ENCODE measurements at regions not wholly inside any gene's neighbourhood (a gene's known extent, or its start where the extent isn't known, plus 50 kb on each side); places are given as distances from the start of the nearest gene placed in this dataset.
A peak's percentile ranks its signal among the peaks of the same experiment; 100 is the strongest.

DNA sequence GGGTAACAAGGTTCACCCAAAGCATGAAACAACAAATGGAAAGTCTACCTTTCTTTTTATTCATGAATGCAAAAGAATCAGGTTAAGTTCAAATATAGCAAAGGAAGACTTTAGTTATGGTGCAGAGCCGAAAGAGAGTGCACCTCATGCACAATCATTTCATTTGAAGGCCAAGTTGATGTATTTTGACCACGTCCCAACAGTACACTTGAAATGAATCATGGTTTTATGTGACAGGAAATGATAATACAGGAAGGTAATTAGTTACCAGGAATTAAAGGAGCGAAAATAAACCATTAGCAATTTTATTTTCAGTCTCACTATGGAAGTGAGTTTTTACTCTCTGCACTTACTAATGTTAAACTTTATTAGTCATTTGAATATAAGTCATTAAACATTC lies 281.2 kb upstream of the DIAPH2 start:
- no peak for TF ChIP-seq JUND (IDR thresholded peaks at IDR 0.05; ENCODE audit: low read depth)
- in situ Hi-C loops (cut with HindIII; ENCODE audit: low pct_unique_long_range_greater_than_20kb, low sequenced_read_pairs), result no loop called here
- DNase-seq (ENCODE audit: low read depth in 1 of 2, low spot score in 1 of 2), result no peak

DNA sequence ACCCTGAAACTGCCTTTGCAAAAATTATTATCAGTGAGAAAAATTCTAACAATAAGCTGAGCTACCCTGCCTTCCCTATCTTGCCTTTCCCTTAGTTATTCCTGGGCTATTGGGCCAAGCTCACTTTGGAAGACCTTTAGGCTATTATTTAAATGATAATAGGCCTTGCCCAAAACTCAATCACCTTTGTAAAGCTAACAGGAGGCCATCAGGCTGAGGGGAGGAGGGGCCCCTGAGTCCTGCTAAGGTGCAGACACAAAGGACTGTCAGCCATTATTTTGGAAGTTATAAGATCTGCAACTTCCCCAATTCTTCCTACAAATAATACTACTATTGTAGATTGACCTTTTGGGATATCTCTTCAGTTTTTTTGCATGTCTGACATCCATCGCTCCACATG lies 278.8 kb upstream of the DIAPH2 start:
- in situ Hi-C loops (cut with HindIII; ENCODE audit: low pct_unique_long_range_greater_than_20kb, low sequenced_read_pairs), result no loop called here
- no peak for TF ChIP-seq JUND (IDR thresholded peaks at IDR 0.05; ENCODE audit: low read depth)
- no peak for DNase-seq (ENCODE audit: low read depth in 1 of 2, low spot score in 1 of 2)

DNA sequence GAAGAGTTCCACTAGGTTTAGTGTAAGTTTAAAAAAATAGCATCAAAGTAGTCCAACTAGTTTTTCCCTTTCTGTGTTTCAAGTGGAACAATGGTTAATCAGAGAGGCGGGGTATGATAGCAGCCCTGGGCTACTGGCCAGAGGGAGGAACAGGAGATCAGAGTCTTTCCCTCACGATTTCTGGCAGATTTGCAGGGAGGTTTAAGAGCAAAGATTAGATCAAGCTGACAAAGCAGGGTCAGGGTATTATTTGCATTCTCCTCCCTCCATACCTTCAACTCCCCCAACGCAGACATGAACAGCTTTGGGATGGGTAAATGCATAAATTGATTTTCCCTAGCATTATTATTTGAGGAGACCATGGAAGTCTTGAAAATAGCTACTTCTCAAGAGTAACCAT lies 277.6 kb upstream of the DIAPH2 start:
- in situ Hi-C loops (cut with HindIII; ENCODE audit: low pct_unique_long_range_greater_than_20kb, low sequenced_read_pairs), result no loop called here
- DNase-seq (ENCODE audit: low read depth in 1 of 2, low spot score in 1 of 2), result no peak
- TF ChIP-seq JUND (IDR thresholded peaks at IDR 0.05; ENCODE audit: low read depth), result no peak

DNA sequence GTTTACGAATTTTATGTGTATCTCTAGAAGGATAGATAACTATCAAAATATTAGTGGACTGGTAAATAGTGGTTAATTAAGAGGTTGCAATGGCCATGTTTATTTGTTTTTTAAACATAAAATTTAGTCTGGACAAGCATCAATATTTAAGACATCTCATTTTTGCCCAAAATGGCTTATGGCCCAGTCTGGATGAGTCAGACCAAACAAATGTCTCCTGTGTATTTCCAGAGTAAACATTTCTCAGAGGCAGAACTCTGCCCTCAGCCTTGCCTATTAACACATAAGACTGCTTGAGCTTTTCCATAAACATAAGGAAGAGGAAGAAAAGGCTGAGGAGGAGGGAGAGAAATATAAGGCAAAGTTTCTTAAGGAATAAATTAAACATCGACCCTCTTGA lies 277.1 kb upstream of the DIAPH2 start:
- TF ChIP-seq JUND (IDR thresholded peaks at IDR 0.05; ENCODE audit: low read depth), result no peak
- peak in 1 of 2 experiments; percentile 38 for DNase-seq (ENCODE audit: low read depth in 1 of 2, low spot score in 1 of 2)
- in situ Hi-C loops (cut with HindIII; ENCODE audit: low pct_unique_long_range_greater_than_20kb, low sequenced_read_pairs), result no loop called here

DNA sequence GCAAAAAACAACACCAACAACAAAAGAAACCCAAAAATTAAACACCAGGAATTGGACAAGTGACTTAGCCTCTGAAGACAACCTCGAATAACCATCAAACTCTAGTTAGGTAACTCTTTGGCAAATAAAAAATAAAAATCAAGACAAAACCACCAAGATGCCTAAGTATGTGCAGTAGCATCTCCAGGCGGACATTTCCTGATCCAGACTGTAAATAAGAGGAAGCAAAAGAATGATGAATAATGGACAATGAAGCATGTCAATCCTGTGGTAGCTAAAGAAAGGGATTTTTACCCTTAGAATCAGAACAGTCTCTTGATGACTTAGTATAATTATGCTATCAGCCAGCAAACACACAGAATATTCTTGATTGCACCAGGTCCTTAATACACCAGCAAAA lies 276.7 kb upstream of the DIAPH2 start:
- no peak for TF ChIP-seq JUND (IDR thresholded peaks at IDR 0.05; ENCODE audit: low read depth)
- in situ Hi-C loops (cut with HindIII; ENCODE audit: low pct_unique_long_range_greater_than_20kb, low sequenced_read_pairs), result no loop called here
- DNase-seq (ENCODE audit: low read depth in 1 of 2, low spot score in 1 of 2), result no peak

DNA sequence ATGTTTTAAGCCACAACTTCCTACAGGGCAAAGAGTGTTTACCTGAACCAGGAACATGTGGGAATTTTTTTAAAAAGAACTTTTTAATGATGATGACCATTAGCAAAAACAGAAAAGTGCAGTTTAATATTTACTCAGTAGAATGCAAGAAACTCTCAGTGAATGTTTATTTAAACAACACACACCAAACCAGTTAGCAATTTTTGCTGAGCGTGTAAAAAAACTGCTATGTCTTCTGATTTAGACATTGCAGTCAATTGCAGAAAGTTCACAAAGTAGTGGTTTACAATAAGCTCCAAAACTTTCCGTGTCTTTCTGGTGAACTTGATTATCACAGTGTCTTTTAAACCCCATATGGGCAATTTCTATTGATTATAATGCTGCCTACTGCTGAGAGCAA lies 273.7 kb upstream of the DIAPH2 start:
- DNase-seq (ENCODE audit: low read depth in 1 of 2, low spot score in 1 of 2), result no peak
- no peak for TF ChIP-seq JUND (IDR thresholded peaks at IDR 0.05; ENCODE audit: low read depth)
- in situ Hi-C loops (cut with HindIII; ENCODE audit: low pct_unique_long_range_greater_than_20kb, low sequenced_read_pairs), result no loop called here

DNA sequence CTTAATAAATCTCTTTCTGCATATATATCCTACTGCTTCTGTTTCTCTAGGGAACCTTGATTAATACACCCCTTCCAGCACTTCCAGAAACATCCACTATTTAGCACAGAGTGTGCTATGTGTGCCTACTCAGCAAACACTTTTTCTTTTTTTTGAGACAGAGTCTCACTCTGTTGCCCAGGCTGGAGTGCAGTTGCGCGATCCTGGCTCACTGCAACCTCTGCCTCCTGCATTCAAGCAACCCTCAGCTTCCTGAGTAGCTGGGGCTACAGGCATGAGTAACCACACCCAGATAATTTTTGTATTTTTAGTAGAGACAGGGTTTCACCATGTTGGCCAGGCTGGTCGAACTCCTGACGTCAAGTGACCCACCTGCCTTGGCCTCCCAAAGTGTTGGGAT lies 266.9 kb upstream of the DIAPH2 start:
- in situ Hi-C loops (cut with HindIII; ENCODE audit: low pct_unique_long_range_greater_than_20kb, low sequenced_read_pairs), result no loop called here
- DNase-seq (ENCODE audit: low read depth in 1 of 2, low spot score in 1 of 2), result no peak
- TF ChIP-seq JUND (IDR thresholded peaks at IDR 0.05; ENCODE audit: low read depth), result no peak

DNA sequence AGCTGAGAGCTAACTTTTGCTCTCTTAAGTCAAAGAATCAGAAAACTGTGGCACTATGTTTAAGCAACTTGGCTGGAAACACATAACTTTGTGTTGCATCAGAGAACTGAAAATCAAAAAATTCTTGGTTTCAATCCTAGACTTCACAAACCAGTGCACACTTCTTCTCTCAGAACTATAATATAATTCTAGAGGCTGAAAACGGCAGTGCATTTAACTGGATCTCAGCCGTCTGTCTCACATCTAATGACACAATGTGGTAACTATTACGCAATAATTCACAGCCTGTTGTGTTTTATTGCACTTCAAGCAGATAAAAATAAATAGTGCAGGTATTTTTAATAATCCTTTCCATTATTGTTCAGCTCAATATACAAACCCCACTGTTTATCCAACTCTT lies 260.6 kb upstream of the DIAPH2 start:
- in situ Hi-C loops (cut with HindIII; ENCODE audit: low pct_unique_long_range_greater_than_20kb, low sequenced_read_pairs), result no loop called here
- TF ChIP-seq JUND (IDR thresholded peaks at IDR 0.05; ENCODE audit: low read depth), result no peak
- DNase-seq (ENCODE audit: low read depth in 1 of 2, low spot score in 1 of 2), result no peak

DNA sequence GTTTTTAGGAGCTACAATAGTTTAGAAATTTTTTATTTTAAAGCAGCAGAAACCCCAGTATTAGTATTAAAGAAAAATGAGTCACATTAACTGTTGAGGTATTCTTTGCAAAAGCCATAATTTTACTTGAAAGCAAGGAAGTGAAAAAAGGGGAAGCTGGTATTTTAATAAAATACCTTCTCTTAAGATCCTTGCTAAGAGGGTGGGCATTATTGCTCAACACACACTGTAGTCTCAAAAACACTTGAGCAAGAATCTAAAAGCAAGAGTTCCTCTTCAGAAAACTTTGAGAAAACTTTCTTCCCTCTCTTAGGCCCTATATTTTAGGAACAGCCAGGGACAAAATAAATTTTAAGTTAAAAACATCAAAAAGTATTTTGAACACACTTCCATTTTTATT lies 259.4 kb upstream of the DIAPH2 start:
- no peak for TF ChIP-seq JUND (IDR thresholded peaks at IDR 0.05; ENCODE audit: low read depth)
- DNase-seq (ENCODE audit: low read depth in 1 of 2, low spot score in 1 of 2), result no peak
- in situ Hi-C loops (cut with HindIII; ENCODE audit: low pct_unique_long_range_greater_than_20kb, low sequenced_read_pairs), result no loop called here

DNA sequence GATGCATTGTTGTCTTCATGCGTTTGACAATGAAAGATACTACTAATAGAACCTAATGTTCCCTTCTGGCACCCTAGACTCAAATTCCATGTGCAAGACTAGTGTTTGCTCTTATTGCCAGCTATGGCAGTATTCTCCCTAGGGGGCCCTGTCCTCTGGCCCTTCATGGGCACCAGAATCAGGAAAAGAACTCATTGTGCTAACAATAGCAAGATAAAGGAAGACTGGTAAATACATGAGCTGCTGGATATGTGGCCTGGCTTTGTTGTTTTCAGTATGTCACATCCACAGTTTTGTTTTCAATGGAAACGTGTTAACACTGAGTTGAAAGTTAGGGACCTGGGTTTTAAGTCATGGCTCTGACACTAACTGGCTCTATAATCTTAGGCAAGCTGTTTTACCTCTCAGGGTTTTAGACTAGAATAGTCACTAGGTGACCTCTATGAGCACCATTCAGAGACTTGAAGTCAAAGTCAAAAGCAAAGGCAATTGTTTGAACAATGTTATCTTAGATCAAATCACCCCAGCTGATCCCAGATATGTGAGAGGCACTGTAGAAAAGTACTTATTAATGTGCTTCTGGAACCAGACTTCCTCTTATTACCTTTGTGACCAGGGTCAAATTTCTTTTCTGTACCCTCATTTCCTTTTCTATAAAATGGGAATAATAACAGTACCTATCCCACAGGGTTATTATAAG lies 253.7 kb upstream of the DIAPH2 start:
- in situ Hi-C loops (cut with HindIII; ENCODE audit: low pct_unique_long_range_greater_than_20kb, low sequenced_read_pairs), result no loop called here
- DNase-seq (ENCODE audit: low read depth in 1 of 2, low spot score in 1 of 2), result no peak
- no peak for TF ChIP-seq JUND (IDR thresholded peaks at IDR 0.05; ENCODE audit: low read depth)

DNA sequence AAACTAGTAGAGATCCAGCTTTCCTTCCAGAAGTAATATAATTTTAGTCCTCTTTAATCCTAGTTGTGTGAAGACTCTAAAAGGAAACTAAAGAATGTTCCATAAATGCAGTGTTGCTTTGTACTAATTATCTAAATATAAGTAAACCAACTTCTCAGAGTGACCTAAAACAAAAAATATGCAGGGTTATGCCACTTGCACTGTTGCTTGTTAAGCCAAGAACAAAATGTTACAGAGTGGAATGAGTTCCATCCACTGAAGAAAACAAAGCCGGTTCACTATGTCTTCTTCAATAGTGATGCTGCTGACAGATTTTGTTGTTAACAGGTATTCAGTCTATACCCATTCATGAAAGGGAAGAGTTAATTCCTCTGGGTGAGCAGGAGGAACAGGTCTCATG lies 252.0 kb upstream of the DIAPH2 start:
- TF ChIP-seq JUND (IDR thresholded peaks at IDR 0.05; ENCODE audit: low read depth), result no peak
- no peak for DNase-seq (ENCODE audit: low read depth in 1 of 2, low spot score in 1 of 2)
- in situ Hi-C loops (cut with HindIII; ENCODE audit: low pct_unique_long_range_greater_than_20kb, low sequenced_read_pairs), result no loop called here

DNA sequence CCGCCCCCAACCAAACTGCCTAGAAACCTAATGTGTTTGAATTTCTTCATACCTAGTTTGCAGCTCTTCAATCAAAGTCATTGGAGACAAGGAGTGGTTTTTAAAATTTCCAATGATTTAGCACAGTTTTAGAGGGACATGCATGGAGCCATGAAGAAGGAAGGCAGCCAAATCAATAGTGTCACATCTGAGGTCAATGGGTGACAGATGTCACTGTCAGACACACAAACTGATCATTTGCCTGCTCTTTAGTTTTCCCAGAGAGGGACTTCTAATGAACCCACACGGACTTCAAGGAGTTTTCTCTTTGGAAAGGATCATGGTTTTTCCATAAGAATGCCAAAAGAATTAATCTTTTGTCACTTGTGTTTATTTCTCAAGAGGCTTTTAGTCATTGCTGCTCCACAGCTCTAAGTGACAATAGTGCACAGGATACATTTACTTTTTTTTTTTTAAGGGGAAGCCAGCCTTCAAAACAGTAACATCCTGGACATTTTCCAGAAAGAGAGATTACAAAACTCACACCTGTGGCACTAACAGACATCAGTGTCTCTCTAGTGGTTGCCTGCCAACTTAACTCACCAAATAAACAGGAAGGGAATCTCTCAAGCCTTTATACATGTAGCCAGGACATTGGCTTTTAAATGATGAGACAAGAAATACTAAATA lies 251.1 kb upstream of the DIAPH2 start:
- in situ Hi-C loops (cut with HindIII; ENCODE audit: low pct_unique_long_range_greater_than_20kb, low sequenced_read_pairs), result no loop called here
- DNase-seq (ENCODE audit: low read depth in 1 of 2, low spot score in 1 of 2), result no peak
- no peak for TF ChIP-seq JUND (IDR thresholded peaks at IDR 0.05; ENCODE audit: low read depth)

DNA sequence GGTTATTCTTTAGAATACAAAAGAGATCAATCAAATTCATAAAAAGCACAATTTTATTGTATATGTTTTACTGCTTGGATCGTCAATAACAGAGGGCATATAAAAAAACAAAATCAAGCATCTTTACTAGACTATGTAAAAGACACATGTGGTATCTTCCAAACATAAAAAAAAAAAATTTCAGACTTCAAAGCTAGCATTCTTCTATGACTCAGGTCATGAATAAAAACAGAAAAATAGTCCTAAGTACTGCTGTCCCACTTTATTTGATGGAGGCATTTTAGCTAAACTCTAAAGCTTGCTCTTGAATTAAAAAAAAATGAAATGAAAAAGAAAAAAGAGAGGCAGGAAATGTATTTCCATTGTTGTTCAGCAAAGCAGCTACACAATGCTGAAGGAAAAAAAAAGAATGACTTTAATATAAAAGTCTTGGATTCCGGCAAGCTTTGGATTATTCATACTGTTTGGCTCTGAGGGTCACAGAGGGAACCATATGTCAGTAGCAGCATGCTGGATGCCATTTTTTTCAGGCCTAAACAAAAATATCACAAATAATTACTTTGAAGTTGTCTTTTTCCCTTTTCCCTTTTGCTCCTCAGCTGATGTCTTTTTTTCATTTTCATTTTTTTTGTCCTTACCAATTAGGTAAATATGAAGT lies 249.1 kb upstream of the DIAPH2 start:
- no peak for TF ChIP-seq JUND (IDR thresholded peaks at IDR 0.05; ENCODE audit: low read depth)
- in situ Hi-C loops (cut with HindIII; ENCODE audit: low pct_unique_long_range_greater_than_20kb, low sequenced_read_pairs), result no loop called here
- DNase-seq (ENCODE audit: low read depth in 1 of 2, low spot score in 1 of 2), result no peak

Measured in T47D (cell line).